H7 (cell line): ENCODE measurements at regions not wholly inside any gene's neighbourhood (a gene's known extent, or its start where the extent isn't known, plus 50 kb on each side); places are given as distances from the start of the nearest gene placed in this dataset.
"Not testable (repeated sequence)": the region's sequence is repeated elsewhere in the genome, so short reads cannot be mapped to it uniquely, and the experiment has no call there.

Experiments used
- DNase-seq: peaks from one replicate; pipeline ENCODE4 v3.0.0; 2012
- H3K27me3 ChIP-seq: 2 replicates; pipeline ENCODE4 v1.6.0; 2011; ENCODE audit warnings: mild to moderate bottlenecking, low read length; ENCODE audit not compliant: control insufficient read depth, insufficient read depth
- H3K36me3 ChIP-seq: replicated peaks from 2 replicates; pipeline ENCODE4 v1.5.1; 2011; ENCODE audit warnings: low read length; ENCODE audit not compliant: control insufficient read depth, insufficient read depth
- H3K4me3 ChIP-seq: 2 replicates; pipeline ENCODE4 v1.5.1; 2011; ENCODE audit warnings: low read depth, mild to moderate bottlenecking, control low read depth, low read length, moderate library complexity; ENCODE audit not compliant: insufficient read depth

DNA sequence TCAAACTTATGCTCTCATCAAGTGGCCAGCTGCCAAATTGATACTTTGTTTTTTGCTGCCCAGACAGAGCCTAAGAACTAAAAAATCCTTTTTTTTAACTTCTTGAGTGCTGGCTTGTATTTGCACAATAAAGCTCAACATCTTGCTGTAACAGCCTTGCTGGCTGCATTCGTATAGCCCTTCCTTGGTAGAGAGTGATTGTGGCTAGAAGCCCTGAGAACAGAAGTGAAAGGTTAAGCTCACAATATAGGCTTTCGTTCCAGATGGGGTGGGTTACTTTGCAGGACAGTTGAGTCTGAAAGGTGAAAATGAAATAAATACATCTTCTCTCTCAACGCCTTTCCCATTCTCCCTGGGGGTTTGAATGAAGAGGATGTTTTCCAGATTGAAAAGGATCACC is 278.8 kb downstream of the HS3ST3B1 start:
- H3K36me3 ChIP-seq = no peaks in the 10 kb centered on the region
- DNase-seq = no peak
- H3K4me3 ChIP-seq = no peak overlapping the region
- no peaks in the 10 kb centered on the region for H3K27me3 ChIP-seq

DNA sequence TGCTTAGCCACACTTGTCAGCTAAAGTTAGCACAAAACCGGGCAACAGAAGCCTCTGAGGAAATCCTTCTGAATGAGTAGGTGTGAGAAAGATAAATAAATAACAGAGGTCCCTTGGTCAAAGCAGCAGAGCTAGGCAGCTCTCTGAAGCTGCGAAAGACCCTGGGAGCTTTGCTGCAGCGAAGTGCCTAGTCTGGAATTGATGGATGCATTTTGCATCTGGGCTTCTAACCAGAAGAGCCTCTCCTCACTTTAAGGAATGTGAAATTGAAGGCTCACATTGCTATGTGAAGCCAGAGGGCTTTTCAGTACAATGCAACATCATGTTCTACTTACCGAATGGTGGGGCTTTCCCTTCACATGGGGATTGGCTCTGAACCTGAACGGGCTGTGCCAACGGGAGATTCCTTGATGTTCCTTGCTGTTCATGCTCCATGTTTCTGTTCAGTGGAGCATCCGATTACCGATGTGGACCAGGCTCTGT is 274.6 kb downstream of the HS3ST3B1 start:
- Histone ChIP-seq H3K27me3 (no peaks in the 10 kb centered on the region), H3K4me3 (no peak overlapping the region), H3K36me3 (no peaks in the 10 kb centered on the region)
- DNase-seq = no peak

DNA sequence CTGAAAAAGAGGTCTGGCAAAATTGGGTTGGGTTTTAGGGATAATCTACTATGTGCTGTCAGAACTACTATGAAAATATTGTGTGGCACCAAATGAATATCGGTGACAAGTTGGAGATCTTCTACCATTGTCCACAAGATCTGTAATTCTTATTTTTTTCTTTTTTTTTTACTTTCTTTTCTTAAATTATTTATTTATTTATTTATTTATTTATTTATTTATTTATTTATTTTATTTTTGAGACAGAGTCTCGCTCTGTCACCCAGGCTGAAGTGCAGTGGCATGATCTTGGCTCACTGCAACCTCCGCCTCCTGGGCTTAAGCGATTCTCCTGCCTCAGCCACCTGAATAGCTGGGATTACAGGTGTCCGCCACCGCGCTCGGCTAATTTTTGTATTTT is 259.4 kb downstream of the HS3ST3B1 start:
- not testable (repeated sequence) for H3K27me3 ChIP-seq, H3K4me3 ChIP-seq, H3K36me3 ChIP-seq, DNase-seq

DNA sequence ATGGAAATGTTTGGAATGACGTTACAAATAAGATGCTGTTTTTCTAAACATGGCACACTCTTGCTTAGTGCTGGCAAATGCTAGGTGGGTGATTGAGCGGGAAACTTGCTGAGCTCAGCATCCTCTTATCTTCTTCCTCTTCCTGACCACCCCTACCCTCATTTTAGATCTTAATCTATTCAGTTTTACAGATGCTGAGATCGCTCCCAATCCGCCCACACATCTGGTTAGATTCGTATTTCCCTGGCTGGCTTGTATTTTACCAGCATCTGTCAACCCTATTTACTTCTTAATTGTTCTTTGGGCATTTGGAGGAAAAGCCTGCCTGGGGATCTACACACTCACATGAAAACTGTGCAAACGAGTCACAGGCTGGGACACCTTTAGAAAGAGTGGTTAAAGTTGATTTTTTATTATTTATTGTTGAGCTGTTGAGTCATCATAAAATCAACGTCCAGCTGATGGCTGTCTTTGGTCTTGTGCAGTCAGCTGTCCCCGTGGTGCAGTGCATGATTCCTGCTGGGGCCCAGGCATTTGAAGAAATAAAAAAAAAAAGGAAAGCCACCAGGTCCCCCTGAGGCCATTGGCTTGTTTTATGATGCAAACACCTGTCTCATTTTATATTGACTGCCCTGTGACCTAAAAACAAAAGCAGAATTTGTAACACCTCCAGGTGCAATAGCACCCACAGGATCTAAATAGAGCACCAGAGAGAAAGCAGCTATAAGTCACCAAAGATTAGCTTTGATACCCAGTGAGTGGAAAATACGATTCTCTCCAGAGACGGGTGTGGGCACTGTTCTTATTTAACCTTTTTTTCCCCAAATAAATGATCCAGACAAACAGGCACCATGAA is 258.6 kb downstream of the HS3ST3B1 start:
- Histone ChIP-seq H3K36me3 (no peaks in the 10 kb centered on the region), H3K27me3 (no peaks in the 10 kb centered on the region), H3K4me3 (no peak overlapping the region)
- no peak for DNase-seq

DNA sequence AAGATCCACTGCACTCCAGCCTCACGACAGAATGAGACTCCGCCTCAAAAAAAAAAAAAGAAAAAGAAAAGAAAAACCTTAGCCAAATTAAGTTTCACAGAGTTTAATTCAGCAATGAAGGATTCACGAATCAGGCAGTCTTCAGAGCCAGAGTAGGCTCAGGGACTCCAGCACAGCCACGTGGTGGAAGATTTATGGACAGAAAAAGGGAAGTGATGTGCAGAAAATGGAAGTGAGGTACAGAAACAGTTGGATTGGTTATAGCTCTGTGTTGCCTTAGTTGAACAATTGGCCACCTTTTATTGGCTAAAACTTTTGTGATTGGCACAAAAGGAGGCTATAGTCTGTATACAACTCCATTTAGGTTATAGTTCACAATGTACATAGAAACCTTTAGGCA is 256.6 kb downstream of the HS3ST3B1 start:
- no peak overlapping the region for H3K4me3 ChIP-seq
- H3K36me3 ChIP-seq = no peaks in the 10 kb centered on the region
- DNase-seq = no peak

DNA sequence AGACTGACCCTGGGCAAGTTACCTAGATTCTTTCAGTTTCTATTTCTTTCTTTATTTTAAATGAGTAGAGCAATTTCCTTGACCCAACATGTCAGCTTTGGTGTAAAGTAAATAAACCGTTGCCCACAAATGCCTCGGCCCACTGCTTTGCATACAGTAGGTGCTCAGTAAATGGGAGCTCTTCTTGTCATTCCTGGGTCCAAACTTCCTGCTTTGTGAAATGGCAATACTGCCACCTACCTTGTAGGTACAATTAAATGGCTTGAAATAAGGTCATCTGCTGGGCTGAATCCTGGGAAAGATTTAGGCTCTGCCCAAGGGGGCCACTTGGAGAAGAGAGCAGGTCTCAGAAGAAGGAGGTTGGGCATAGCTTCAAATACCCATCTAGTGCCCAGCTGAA is 253.0 kb downstream of the HS3ST3B1 start:
- DNase-seq = no peak
- Histone ChIP-seq H3K36me3 (no peaks in the 10 kb centered on the region), H3K4me3 (no peak overlapping the region), H3K27me3 (no peaks in the 10 kb centered on the region)

More for the DNA sequence above, 256.6 kb downstream of the HS3ST3B1 start:
- H3K27me3 ChIP-seq = no peaks in the 10 kb centered on the region

DNA sequence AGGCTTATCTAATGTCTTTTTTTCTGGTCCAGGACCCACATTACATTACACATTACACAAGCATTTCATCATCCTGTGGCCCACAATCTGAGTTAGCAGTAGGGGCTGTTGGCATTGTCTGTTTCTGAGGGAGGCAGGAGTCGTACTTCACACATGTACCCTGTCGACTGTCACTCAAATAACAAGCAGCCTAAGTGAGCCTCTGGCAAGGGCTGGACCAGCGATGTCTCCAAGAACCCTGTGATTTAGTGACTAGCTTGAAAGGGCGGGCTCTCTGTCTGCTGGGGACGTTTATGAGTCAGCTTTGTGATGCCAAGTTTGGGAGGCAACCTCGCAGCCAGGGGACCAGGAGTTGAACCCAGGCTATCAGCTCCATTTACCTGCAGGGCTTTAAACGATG is 251.4 kb downstream of the HS3ST3B1 start:
- Histone ChIP-seq H3K4me3 (no peak overlapping the region), H3K36me3 (no peaks in the 10 kb centered on the region), H3K27me3 (no peaks in the 10 kb centered on the region)
- no peak for DNase-seq

DNA sequence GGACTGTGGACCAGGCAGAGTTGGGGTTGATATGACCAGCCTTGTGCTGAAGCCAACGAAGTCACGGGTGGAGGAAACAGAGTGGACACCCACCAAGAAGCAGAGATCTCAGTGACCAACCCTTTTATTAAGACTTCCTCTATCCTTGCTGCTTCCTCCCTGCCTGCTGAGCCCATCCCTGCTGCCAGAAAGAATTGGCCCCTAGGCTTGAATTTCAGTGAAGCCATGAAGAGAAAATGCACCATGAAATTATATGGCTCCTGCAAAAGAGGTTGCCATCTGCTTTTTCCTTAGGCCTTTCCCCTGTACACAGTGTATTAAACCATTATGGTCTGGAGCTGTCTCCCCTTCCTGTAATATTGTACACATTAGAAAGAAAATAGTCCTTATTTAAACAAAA is 246.7 kb downstream of the HS3ST3B1 start:
- no peak for DNase-seq
- Histone ChIP-seq H3K4me3 (no peak overlapping the region), H3K27me3 (no peaks in the 10 kb centered on the region), H3K36me3 (no peaks in the 10 kb centered on the region)

DNA sequence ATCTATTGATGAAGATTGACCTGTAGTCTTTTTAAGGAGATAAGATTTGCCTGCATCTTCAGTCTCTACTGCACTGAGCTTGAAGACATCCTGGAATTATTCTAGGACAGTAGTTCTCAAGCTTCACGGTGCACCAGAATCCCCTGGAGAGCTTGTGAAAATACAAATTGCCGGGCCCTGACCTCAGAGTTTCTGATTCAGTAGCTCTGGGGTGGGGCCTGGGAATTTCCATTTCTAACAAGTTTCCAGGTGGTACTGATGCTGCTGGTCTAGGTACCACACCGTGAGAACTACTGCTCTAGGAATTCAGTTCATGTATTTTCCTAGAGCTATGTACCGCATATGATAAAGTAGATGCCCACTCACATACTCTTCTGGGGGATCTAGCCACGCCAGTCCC is 246.1 kb downstream of the HS3ST3B1 start:
- no peaks in the 10 kb centered on the region for H3K27me3 ChIP-seq
- no peak overlapping the region for H3K4me3 ChIP-seq
- no peak for DNase-seq
- no peaks in the 10 kb centered on the region for H3K36me3 ChIP-seq

DNA sequence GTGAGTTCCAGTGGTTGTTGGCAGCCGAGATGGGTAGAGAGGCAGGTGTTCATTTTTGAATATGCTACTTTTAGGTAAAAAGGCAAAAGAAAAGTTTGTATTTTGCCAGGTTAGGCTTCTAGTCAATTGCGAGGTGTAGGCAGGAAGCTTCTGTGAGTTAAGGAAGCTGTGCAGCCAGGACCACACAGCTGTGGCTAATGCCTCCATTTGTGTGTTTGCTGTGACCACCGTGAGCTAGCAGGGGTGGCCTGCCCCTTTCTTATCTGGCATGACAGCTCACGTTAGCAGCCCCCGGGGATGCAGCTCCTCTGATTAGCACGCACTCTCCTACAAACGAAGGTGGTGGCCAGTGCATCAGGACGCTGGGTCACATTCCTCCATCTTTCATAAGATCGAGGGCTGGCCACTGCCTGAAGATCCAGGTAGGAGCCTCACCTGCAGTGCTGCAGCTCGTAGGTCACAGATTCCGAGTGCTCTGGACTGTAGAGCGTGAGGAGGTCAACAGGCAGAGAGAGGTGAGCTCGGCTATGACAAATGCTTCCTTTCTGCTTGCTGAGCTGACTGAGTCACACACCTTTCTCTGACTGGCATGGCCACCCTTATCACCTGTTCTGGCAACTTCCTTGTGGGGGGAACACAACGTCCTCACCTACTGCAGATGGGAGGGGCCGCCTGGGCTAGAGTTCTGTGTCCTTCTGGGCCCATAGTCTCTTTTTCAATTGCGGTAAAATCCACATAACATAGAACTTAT is 244.4 kb downstream of the HS3ST3B1 start:
- Histone ChIP-seq H3K36me3 (no peaks in the 10 kb centered on the region), H3K27me3 (no peaks in the 10 kb centered on the region), H3K4me3 (no peak overlapping the region)
- DNase-seq = no peak

DNA sequence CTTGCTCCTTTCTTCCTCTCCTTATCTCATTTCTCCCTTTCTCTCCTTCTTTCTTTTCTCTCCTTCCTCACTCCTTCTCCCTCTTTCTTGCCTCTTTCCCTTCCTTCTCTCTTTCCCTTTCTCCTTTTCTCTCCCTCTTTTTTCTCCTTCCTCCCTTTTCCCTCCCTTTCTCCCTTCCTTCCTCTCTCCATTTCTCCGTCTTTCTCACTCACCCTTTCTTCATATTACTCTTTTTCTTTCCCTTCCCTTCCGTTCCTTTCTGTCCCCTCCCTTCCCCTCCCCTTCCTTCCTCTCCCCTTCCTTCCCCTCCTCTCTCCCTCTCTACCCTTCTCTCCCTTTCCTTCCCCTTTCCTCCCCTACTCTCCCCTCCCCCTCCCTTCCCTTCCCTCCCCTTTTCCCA is 240.8 kb downstream of the HS3ST3B1 start:
- Histone ChIP-seq H3K27me3 (no peaks in the 10 kb centered on the region), H3K4me3 (no peak overlapping the region), H3K36me3 (no peaks in the 10 kb centered on the region)
- no peak for DNase-seq

DNA sequence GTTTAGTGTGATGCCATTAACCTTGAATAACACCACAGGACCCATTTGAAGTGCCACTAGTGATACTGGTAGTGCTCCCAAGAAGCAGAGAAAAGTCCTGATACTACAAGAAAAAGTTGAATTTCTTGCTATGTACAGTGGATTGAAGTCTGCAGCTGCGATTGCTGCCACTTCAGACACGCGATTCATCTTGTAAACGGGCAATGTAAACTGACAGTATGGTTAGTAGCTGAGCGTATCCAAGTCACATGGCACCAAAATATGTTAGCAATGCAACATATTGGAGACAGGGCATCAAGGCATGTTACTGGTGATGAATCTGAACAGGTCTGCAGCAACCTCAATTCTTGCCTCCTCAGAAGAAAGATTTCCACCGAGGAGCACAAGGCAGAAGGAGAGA is 238.9 kb downstream of the HS3ST3B1 start:
- DNase-seq = no peak
- H3K36me3 ChIP-seq = no peaks in the 10 kb centered on the region
- no peak overlapping the region for H3K4me3 ChIP-seq
- no peaks in the 10 kb centered on the region for H3K27me3 ChIP-seq

DNA sequence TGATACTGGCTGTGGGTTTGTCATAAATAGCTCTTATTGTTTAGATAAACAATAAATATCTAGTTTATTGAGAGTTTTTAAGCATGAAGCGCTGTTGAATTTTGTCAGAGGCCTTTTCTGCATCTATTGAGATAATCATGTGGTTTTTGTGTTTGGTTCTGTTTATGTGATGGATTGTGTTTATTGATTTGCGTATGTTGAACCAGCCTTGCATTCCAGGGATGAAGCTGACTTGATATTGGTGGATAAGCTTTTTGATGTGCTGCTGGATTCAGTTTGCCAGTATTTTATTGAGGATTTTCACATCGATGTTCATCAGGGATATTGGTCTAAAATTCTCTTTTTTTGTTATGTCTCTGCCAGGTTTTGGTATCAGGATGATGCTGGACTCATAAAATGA is 231.4 kb downstream of the HS3ST3B1 start:
- not testable (repeated sequence) for H3K4me3 ChIP-seq, H3K36me3 ChIP-seq, H3K27me3 ChIP-seq, DNase-seq

DNA sequence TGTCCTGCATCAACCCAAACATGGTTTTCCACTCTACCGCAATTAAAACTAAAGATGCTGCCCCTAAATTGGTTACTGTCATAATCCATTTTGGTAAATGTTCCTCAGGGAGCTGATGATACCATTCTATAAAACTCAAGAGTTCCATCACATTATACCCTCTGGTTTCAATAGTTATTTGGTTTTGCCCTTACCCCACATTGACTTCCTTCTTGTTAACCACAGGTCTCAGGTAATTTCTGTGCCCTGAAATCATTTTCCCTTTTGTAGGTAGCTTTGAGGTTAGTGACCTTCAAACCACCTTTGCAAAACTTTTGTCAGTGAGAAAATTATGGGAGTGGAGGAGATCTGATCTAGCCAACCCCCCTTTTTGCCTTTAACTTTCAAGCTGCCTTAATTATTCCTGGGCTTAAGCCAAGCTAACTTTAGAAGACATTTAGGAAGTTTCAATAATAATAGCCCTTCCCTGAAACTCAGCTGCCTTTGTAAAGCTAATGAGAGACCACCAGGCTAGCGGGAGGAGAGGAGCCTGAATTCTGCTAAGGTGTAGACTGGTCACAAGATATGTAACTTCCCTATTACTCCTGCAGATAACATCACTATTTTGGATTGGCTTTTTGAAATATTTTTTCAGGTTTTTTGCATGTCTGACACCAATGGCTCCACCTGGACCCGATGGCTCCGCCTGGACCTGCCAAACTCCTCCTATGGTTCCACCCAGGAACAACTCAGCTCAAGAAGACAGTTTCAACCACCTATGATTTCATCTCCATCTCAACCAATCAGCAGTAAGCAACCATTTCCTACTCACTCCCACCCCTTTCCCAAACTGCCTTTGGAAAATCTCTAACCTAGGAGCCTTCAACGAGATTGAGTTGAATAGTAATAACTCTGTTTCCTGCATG is 224.9 kb downstream of the HS3ST3B1 start:
- Histone ChIP-seq H3K36me3 (no peaks in the 10 kb centered on the region), H3K27me3 (no peaks in the 10 kb centered on the region), H3K4me3 (no peak overlapping the region)
- peak; percentile 51 for DNase-seq
